H4 (cell line): ENCODE measurements at regions not wholly inside any gene's neighbourhood (a gene's known extent, or its start where the extent isn't known, plus 50 kb on each side); places are given as distances from the start of the nearest gene placed in this dataset.

ENCODE experiments used
- DNase-seq: peaks from one replicate; pipeline ENCODE4 v3.0.0-alpha.2; 2015; ENCODE audit warnings: low spot score

- no peak for DNase-seq
Observed at GRCh38 chr2:123209202-123209601, 815.9 kb upstream of the CNTNAP5 start.

GRCh38 chr2:123211181-123211580, 813.9 kb upstream of the CNTNAP5 start:
- DNase-seq: no peak

GRCh38 chr2:123245156-123245555, 779.9 kb upstream of the CNTNAP5 start:
- DNase-seq: no peak

- no peak for DNase-seq
Observed at GRCh38 chr2:123258877-123259539, 766.1 kb upstream of the CNTNAP5 start.

- DNase-seq: no peak
Observed at GRCh38 chr2:123262856-123263255, 762.2 kb upstream of the CNTNAP5 start.

GRCh38 chr2:123283431-123283830, 741.7 kb upstream of the CNTNAP5 start:
- DNase-seq: no peak

- DNase-seq: no peak
Observed at GRCh38 chr2:123303731-123304130, 721.4 kb upstream of the CNTNAP5 start.
